Endothelial cell of umbilical vein (primary cell): ENCODE measurements at regions not wholly inside any gene's neighbourhood (a gene's known extent, or its start where the extent isn't known, plus 50 kb on each side); places are given as distances from the start of the nearest gene placed in this dataset.
"Not testable (repeated sequence)": the region's sequence is repeated elsewhere in the genome, so short reads cannot be mapped to it uniquely, and the experiment has no call there.

Source experiments
- BruUV-seq: library from RNA; stranded (reverse); fragments of 400-500 nt; replicated peaks from 2 replicates; lab custom pipeline; 2021; lab: Mats Ljungman, UMichigan
- CTCF ChIA-PET: fragments of 300-600, 350-600 bp; sonication (Branson Sonifier 250); formaldehyde crosslinking; loops from one replicate; lab custom pipeline; 2021; ENCODE audit warnings: antibody characterized with exemption, inconsistent platforms; lab: Charles Lee
- POLR2A ChIA-PET: fragments of 300-600, 350-600 bp; sonication (Branson Sonifier 250); formaldehyde crosslinking; loops from one replicate; lab custom pipeline; 2021; ENCODE audit warnings: antibody characterized with exemption, inconsistent platforms; lab: Charles Lee
- DNase-seq: peaks from one replicate; pipeline ENCODE4 v3.0.0-alpha.2; 2011; ENCODE audit warnings: low read depth, low spot score
- FAIRE-seq: peaks from 2 replicates; lab custom pipeline; 2011; peaks lifted over from hg19 to GRCh38; lab: Jason Lieb, UNC
- H2AFZ ChIP-seq: 2 replicates; pipeline ENCODE4 v1.6.0; 2012; ENCODE audit warnings: low read depth, low read length, control low read depth, inconsistent platforms
- H3K27ac ChIP-seq: 2 replicates; pipeline ENCODE4 v1.5.1; 2011; ENCODE audit warnings: low read depth, mild to moderate bottlenecking, control low read depth, low read length, moderate library complexity; ENCODE audit not compliant: insufficient read depth
- H3K27me3 ChIP-seq, 2 experiments: 2 replicates each; pipeline versions ENCODE4 v1.6.0 to v1.6.1; 2011; ENCODE audit warnings: low read length in 2 of 2, mixed read lengths in 1 of 2; ENCODE audit not compliant: control insufficient read depth in 2 of 2, insufficient read depth in 2 of 2
- H3K36me3 ChIP-seq, 2 experiments: 2 replicates in 1 of 2; 3 replicates in 1 of 2; pipeline ENCODE4 v1.5.1; 2011; ENCODE audit warnings: low read length in 2 of 2, mild to moderate bottlenecking in 1 of 2, moderate library complexity in 1 of 2; ENCODE audit not compliant: control insufficient read depth in 2 of 2, insufficient read depth in 2 of 2; ENCODE audit errors: extremely low read depth in 1 of 2
- H3K4me1 ChIP-seq: 3 replicates; pipeline ENCODE4 v1.5.1; 2011; ENCODE audit warnings: mild to moderate bottlenecking, low read length; ENCODE audit not compliant: control insufficient read depth, insufficient read depth; ENCODE audit errors: extremely low read depth
- H3K4me2 ChIP-seq: 2 replicates; pipeline ENCODE4 v1.6.1; 2011; ENCODE audit warnings: low read length, control low read depth, mixed read lengths; ENCODE audit not compliant: insufficient read depth
- H3K4me3 ChIP-seq, 3 experiments: fragments of 200-600 bp in 1 of 3; sonication (generic), shearing (Covaris generic) in 1 of 3; replicated peaks in 1 of 3; 2 replicates each; pipeline ENCODE4 v1.5.1; 2011 to 2016; ENCODE audit warnings: control low read depth in 3 of 3, low read length in 3 of 3, mild to moderate bottlenecking in 2 of 3, inconsistent platforms in 1 of 3, low read depth in 1 of 3, moderate library complexity in 1 of 3; ENCODE audit not compliant: insufficient read depth in 1 of 3
- H3K79me2 ChIP-seq: 2 replicates; pipeline ENCODE4 v1.6.0; 2012; ENCODE audit warnings: low read length, inconsistent platforms; ENCODE audit not compliant: control insufficient read depth, insufficient read depth
- H3K9ac ChIP-seq: replicated peaks from 2 replicates; pipeline ENCODE3; 2011; ENCODE audit warnings: low read length, control low read depth; ENCODE audit not compliant: insufficient read depth; ENCODE audit errors: extremely low read depth
- H3K9me1 ChIP-seq: replicated peaks from 3 replicates; pipeline ENCODE4 v1.6.0; 2011; ENCODE audit warnings: mild to moderate bottlenecking, low read length; ENCODE audit not compliant: control insufficient read depth, insufficient read depth; ENCODE audit errors: extremely low read depth
- H3K9me3 ChIP-seq: replicated peaks from 2 replicates; pipeline ENCODE4 v1.5.1; 2012; ENCODE audit warnings: low read length, inconsistent platforms; ENCODE audit not compliant: control insufficient read depth, insufficient read depth
- H4K20me1 ChIP-seq: replicated peaks from 2 replicates; pipeline ENCODE3; 2011; ENCODE audit warnings: mild to moderate bottlenecking, low read length; ENCODE audit not compliant: control insufficient read depth, insufficient read depth; ENCODE audit errors: extremely low read depth
- EZH2 ChIP-seq: IDR thresholded peaks from 2 replicates; pipeline ENCODE4 v1.6.1; 2012; ENCODE audit warnings: borderline replicate concordance, low read depth, mild to moderate bottlenecking, moderate library complexity, low read length, inconsistent platforms; ENCODE audit not compliant: severe bottlenecking
- FOS ChIP-seq: IDR thresholded peaks from 2 replicates; pipeline ENCODE4 v1.6.1; 2011; ENCODE audit warnings: mild to moderate bottlenecking, low read length, moderate library complexity, borderline replicate concordance; ENCODE audit not compliant: insufficient read depth
- GATA2 ChIP-seq: IDR thresholded peaks from 2 replicates; pipeline ENCODE4 v1.7.0; 2011; ENCODE audit warnings: low read depth, mild to moderate bottlenecking, moderate library complexity, mixed read lengths, low read length; ENCODE audit not compliant: insufficient read length, insufficient read depth
- JUN ChIP-seq: IDR thresholded peaks from 2 replicates; pipeline ENCODE4 v1.6.1; 2011; ENCODE audit warnings: borderline replicate concordance, low read depth; ENCODE audit not compliant: insufficient read length, insufficient read depth
- MYC ChIP-seq: IDR thresholded peaks from one replicate; pipeline ENCODE4 v1.6.1; 2011; ENCODE audit warnings: mild to moderate bottlenecking, low read depth, low read length
- POLR2A ChIP-seq: IDR thresholded peaks from 2 replicates; pipeline ENCODE4 v1.6.1; 2012; ENCODE audit warnings: low read depth, mild to moderate bottlenecking, control low read depth, low read length
- POLR2AphosphoS5 ChIP-seq: IDR thresholded peaks from 2 replicates; pipeline ENCODE4 v1.6.1; 2012; ENCODE audit warnings: low read depth, mild to moderate bottlenecking, control low read depth, low read length, moderate library complexity; ENCODE audit not compliant: insufficient read depth
- dilution Hi-C: fragments of 300-500 bp; cut with MboI; formaldehyde crosslinking; loops from one replicate; pipeline ENCODE4 v1.15.0; 2019; ENCODE audit warnings: low sequenced_read_pairs; ENCODE audit not compliant: extremely low pct_ligation_motif_present
- intact Hi-C: fragments of 100-400 bp; cut with micrococcal nuclease; formaldehyde crosslinking; loops from one replicate; pipeline ENCODE4 v1.10.0; 2022
- TF ChIP-seq, protein P1 (sequence below), 2 donors: IDR thresholded peaks; 1 replicate in 1 of 2; 2 replicates in 1 of 2; pipeline ENCODE4 v1.5.1; 2011; ENCODE audit warnings: low read length in 2 of 2, mild to moderate bottlenecking in 2 of 2, moderate library complexity in 2 of 2, control low read depth in 1 of 2, inconsistent platforms in 1 of 2, low read depth in 1 of 2; ENCODE audit not compliant: insufficient read depth in 1 of 2; ENCODE audit errors: extremely low read depth in 1 of 2
- TF ChIP-seq, protein P2 (sequence below): IDR thresholded peaks from 2 replicates; pipeline ENCODE4 v1.6.1; 2011; ENCODE audit not compliant: insufficient read depth, insufficient read length

DNA sequence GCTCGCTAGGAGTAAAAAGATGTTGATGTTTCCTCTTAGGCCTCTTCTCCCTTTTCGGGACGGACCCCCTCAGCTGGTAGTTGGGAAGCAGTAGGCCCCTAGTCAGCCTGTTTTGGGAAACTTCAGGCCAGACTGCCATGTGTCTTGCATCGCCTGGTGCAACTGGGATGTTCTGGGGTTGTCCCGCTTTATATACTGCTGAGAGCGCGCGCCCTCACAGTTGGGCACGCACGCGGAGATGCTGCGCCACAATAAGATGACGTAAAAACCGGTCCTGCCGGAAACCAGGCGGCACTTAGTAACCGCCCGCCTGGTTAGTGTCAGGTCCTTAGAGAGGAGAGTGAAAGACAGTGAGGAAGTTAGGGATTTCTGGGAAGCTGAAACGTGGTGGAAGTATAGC is 231.3 kb upstream of the CT83 start:
- FAIRE-seq: no peak
- no peak overlapping the region for H3K9ac ChIP-seq
- no peaks in the 10 kb centered on the region for H3K36me3 ChIP-seq
- POLR2A ChIA-PET: no interaction called here
- H3K4me2 ChIP-seq: no peak overlapping the region
- dilution Hi-C loops (no loop called here), intact Hi-C loops (no loop called here)
- no TSS peak for BruUV-seq
- no peaks in the 10 kb centered on the region for H4K20me1 ChIP-seq
- H3K4me1 ChIP-seq: no peaks in the 10 kb centered on the region
- TF ChIP-seq, protein P1, sequence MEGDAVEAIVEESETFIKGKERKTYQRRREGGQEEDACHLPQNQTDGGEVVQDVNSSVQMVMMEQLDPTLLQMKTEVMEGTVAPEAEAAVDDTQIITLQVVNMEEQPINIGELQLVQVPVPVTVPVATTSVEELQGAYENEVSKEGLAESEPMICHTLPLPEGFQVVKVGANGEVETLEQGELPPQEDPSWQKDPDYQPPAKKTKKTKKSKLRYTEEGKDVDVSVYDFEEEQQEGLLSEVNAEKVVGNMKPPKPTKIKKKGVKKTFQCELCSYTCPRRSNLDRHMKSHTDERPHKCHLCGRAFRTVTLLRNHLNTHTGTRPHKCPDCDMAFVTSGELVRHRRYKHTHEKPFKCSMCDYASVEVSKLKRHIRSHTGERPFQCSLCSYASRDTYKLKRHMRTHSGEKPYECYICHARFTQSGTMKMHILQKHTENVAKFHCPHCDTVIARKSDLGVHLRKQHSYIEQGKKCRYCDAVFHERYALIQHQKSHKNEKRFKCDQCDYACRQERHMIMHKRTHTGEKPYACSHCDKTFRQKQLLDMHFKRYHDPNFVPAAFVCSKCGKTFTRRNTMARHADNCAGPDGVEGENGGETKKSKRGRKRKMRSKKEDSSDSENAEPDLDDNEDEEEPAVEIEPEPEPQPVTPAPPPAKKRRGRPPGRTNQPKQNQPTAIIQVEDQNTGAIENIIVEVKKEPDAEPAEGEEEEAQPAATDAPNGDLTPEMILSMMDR (IDR thresholded peaks at IDR 0.05; ENCODE audit: extremely low read depth in 1 of 2, insufficient read depth in 1 of 2, low read depth in 1 of 2, low read length in 2 of 2): no peak
- TF ChIP-seq, protein P2, sequence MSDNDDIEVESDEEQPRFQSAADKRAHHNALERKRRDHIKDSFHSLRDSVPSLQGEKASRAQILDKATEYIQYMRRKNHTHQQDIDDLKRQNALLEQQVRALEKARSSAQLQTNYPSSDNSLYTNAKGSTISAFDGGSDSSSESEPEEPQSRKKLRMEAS: no peak
- TF ChIP-seq MYC: no peak
- TF ChIP-seq FOS: no peak
- no peak for TF ChIP-seq EZH2
- TF ChIP-seq POLR2AphosphoS5: no peak
- TF ChIP-seq GATA2: no peak
- no peak for TF ChIP-seq JUN
- TF ChIP-seq POLR2A: no peak
- no peak overlapping the region for H3K4me3 ChIP-seq
- H2AFZ ChIP-seq: no peak overlapping the region
- DNase-seq: no peak
- no peaks in the 10 kb centered on the region for H3K27me3 ChIP-seq
- no peaks in the 10 kb centered on the region for H3K9me1 ChIP-seq
- CTCF ChIA-PET: no interaction called here
- H3K27ac ChIP-seq: no peak overlapping the region
- no peaks in the 10 kb centered on the region for H3K79me2 ChIP-seq
- H3K9me3 ChIP-seq: no peaks in the 10 kb centered on the region

DNA sequence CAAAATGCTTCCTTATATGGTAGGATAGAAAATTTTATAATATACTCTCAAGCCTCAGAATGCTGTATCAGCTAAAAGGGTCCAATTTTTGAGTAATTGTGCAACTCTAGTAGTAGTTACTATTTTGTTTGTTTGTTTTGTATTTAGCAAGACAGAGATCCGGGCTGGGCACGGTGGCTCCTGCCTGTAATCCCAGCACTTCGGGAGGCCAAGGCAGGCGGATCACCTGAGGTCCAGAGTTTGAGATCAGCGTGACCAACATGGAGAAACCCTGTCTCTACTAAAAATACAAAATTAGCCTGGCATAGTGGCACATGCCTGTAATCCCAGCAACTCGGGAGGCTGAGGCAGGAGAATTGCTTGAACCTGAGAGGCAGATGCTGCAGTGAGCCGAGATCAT is 216.8 kb upstream of the CT83 start:
- H2AFZ ChIP-seq, H3K27me3 ChIP-seq, DNase-seq, H3K9me3 ChIP-seq, FAIRE-seq, H3K9me1 ChIP-seq, intact Hi-C loops, H3K36me3 ChIP-seq, H3K9ac ChIP-seq, POLR2A ChIA-PET, H3K4me1 ChIP-seq, H4K20me1 ChIP-seq, CTCF ChIA-PET, H3K27ac ChIP-seq, dilution Hi-C loops, H3K79me2 ChIP-seq, H3K4me2 ChIP-seq, BruUV-seq, H3K4me3 ChIP-seq: not testable (repeated sequence)
